CD14-positive monocyte (primary cell): ENCODE measurements at regions not wholly inside any gene's neighbourhood (a gene's known extent, or its start where the extent isn't known, plus 50 kb on each side); places are given as distances from the start of the nearest gene placed in this dataset.

Source experiments
- DNase-seq, 3 donors: peaks; one replicate each; pipeline ENCODE4 v3.0.0-alpha.2; 2011 to 2022
- H2AFZ ChIP-seq: 2 replicates; pipeline ENCODE4 v1.6.0; 2012; ENCODE audit warnings: mild to moderate bottlenecking, low read depth, low read length, inconsistent platforms; ENCODE audit not compliant: insufficient read depth, poor library complexity, severe bottlenecking
- H3K27ac ChIP-seq, 2 donors: 1 replicate in 1 of 2; 2 replicates in 1 of 2; pipeline ENCODE4 v1.5.1; 2012 to 2013; ENCODE audit warnings: low read length in 2 of 2, control low read depth in 1 of 2, inconsistent platforms in 1 of 2, low read depth in 1 of 2, mild to moderate bottlenecking in 1 of 2
- H3K27me3 ChIP-seq, 2 donors: one replicate each; pipeline versions ENCODE4 v1.6.0 to v1.6.1; 2011 to 2013; ENCODE audit warnings: low read length in 2 of 2; ENCODE audit not compliant: control insufficient read depth in 2 of 2, insufficient read depth in 2 of 2
- H3K36me3 ChIP-seq, 2 donors: replicated peaks in 1 of 2; 1 replicate in 1 of 2; 2 replicates in 1 of 2; pipeline versions ENCODE4 v1.5.1 to v1.6.1; 2012 to 2013; ENCODE audit warnings: low read length in 2 of 2, control low read depth in 1 of 2, inconsistent platforms in 1 of 2, mild to moderate bottlenecking in 1 of 2; ENCODE audit not compliant: insufficient read depth in 2 of 2, control insufficient read depth in 1 of 2
- H3K4me1 ChIP-seq, 2 donors: 1 replicate in 1 of 2; 2 replicates in 1 of 2; pipeline versions ENCODE4 v1.5.1 to v1.6.1; 2012 to 2013; ENCODE audit warnings: low read length in 2 of 2, control low read depth in 1 of 2, inconsistent platforms in 1 of 2, mild to moderate bottlenecking in 1 of 2, moderate library complexity in 1 of 2; ENCODE audit not compliant: insufficient read depth in 2 of 2, control insufficient read depth in 1 of 2
- H3K4me2 ChIP-seq: replicated peaks from 2 replicates; pipeline ENCODE3; 2012; ENCODE audit warnings: low read length, moderate library complexity, mild to moderate bottlenecking; ENCODE audit not compliant: poor library complexity, severe bottlenecking; ENCODE audit errors: extremely low read depth
- H3K4me3 ChIP-seq, 3 experiments: fragments of 200-600 bp in 1 of 3; sonication (generic) in 1 of 3; replicated peaks in 1 of 3; 1 replicate in 2 of 3; 2 replicates in 1 of 3; pipeline ENCODE4 v1.5.1; 2011 to 2013; ENCODE audit warnings: low read length in 3 of 3, mild to moderate bottlenecking in 3 of 3, control low read depth in 2 of 3, low read depth in 2 of 3, inconsistent platforms in 1 of 3, moderate library complexity in 1 of 3
- H3K79me2 ChIP-seq: 2 replicates; pipeline ENCODE4 v1.6.0; 2012; ENCODE audit warnings: mild to moderate bottlenecking, control low read depth, inconsistent platforms, low read length, moderate library complexity; ENCODE audit not compliant: insufficient read depth
- H3K9ac ChIP-seq: 2 replicates; pipeline ENCODE4 v1.6.0; 2017; ENCODE audit warnings: low read length, mild to moderate bottlenecking; ENCODE audit not compliant: insufficient read depth, poor library complexity, severe bottlenecking
- H3K9me3 ChIP-seq, 2 donors: replicated peaks in 1 of 2; 1 replicate in 1 of 2; 2 replicates in 1 of 2; pipeline versions ENCODE4 v1.5.1 to v1.6.1; 2012 to 2013; ENCODE audit warnings: low read length in 2 of 2, control low read depth in 1 of 2; ENCODE audit not compliant: control insufficient read depth in 1 of 2, insufficient read depth in 1 of 2
- H4K20me1 ChIP-seq: 2 replicates; pipeline ENCODE4 v1.6.0; 2012; ENCODE audit warnings: mild to moderate bottlenecking, low read length, control low read depth, moderate library complexity; ENCODE audit not compliant: insufficient read depth
- H3K27ac Mint-ChIP-seq, 7 donors: one replicate each; pipeline ENCODE4 v1.8.0; 2020; ENCODE audit warnings: mild to moderate bottlenecking in 7 of 7, mixed read lengths in 7 of 7, moderate library complexity in 6 of 7, inconsistent platforms in 2 of 7
- H3K27me3 Mint-ChIP-seq, 3 donors: one replicate each; pipeline ENCODE4 v1.8.0; 2021 to 2022; ENCODE audit warnings: low read depth in 3 of 3, mild to moderate bottlenecking in 3 of 3, mixed read lengths in 3 of 3, moderate library complexity in 3 of 3, inconsistent platforms in 1 of 3
- H3K36me3 Mint-ChIP-seq, 2 donors: one replicate each; pipeline ENCODE4 v1.8.0; 2020; ENCODE audit warnings: mixed read lengths in 2 of 2, inconsistent platforms in 1 of 2, mild to moderate bottlenecking in 1 of 2
- H3K4me1 Mint-ChIP-seq: one replicate; pipeline ENCODE4 v1.8.0; 2020; ENCODE audit warnings: mild to moderate bottlenecking, mixed read lengths
- H3K4me3 Mint-ChIP-seq, 2 donors: one replicate each; pipeline ENCODE4 v1.8.0; 2020; ENCODE audit warnings: mild to moderate bottlenecking in 2 of 2, mixed read lengths in 2 of 2, moderate library complexity in 1 of 2
- H3K9me3 Mint-ChIP-seq, 7 donors: one replicate each; pipeline ENCODE4 v1.8.0; 2020 to 2022; ENCODE audit warnings: mixed read lengths in 7 of 7, mild to moderate bottlenecking in 6 of 7, moderate library complexity in 6 of 7, inconsistent platforms in 2 of 7
- WGBS: methylation state at CpG from one replicate; pipeline ENCODE4 v1.1.5; 2013; ENCODE audit warnings: missing lambda C conversion rate; ENCODE audit not compliant: insufficient coverage; 5-methylcytosine and 5-hydroxymethylcytosine counted together
- intact Hi-C, 2 donors: fragments of 100-400 bp; cut with micrococcal nuclease; formaldehyde crosslinking; loops; one replicate each; pipeline versions ENCODE4 v1.15.0 to v1.15.1; 2023
- TF ChIP-seq, protein P1 (sequence below): fragments of 200-600 bp; IDR thresholded peaks from one replicate; pipeline ENCODE4 v1.8.0; 2022; ENCODE audit warnings: antibody characterized with exemption, mild to moderate bottlenecking

DNA sequence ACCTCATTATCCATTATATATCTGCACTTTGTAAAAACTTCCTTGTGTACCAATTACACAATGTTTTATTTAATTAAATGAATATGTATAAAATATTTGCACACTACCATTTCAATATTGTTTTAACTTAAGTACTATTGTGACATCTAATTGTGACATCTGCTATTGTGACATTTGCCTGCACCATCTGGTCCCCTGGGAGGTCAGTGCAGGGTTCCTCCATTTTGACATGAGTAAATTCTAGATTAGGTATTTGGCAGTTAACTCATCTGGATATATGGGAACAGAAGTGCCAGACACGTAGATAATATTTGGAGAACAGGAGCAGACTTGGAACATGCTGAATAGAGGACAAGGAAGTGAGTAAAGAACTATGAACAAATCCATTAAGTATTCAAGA is 332.1 kb downstream of the VGLL3 start:
- no peak overlapping the region for H3K9ac ChIP-seq
- H3K27ac ChIP-seq = no peak overlapping the region
- no CpG with 5 or more reads among the region's 1 CpG for WGBS
- no peak overlapping the region for H3K4me2 ChIP-seq
- no peaks in the 10 kb centered on the region for H3K27me3 ChIP-seq
- Mint-ChIP-seq H3K27me3 (no peaks in the 10 kb centered on the region), H3K9me3 (peaks cover 0 to 5% (median 0%) of the 10 kb centered on the region in 7 donors), H3K36me3 (no peaks in the 10 kb centered on the region), H3K4me1 (no peaks in the 10 kb centered on the region), H3K4me3 (no peak overlapping the region), H3K27ac (no peak overlapping the region)
- H3K36me3 ChIP-seq = no peaks in the 10 kb centered on the region
- H3K9me3 ChIP-seq = no peaks in the 10 kb centered on the region
- H2AFZ ChIP-seq = no peak overlapping the region
- no peaks in the 10 kb centered on the region for H3K4me1 ChIP-seq
- H3K79me2 ChIP-seq = no peaks in the 10 kb centered on the region
- no peak for DNase-seq
- H4K20me1 ChIP-seq = no peaks in the 10 kb centered on the region
- intact Hi-C loops = no loop called here
- TF ChIP-seq, protein P1, sequence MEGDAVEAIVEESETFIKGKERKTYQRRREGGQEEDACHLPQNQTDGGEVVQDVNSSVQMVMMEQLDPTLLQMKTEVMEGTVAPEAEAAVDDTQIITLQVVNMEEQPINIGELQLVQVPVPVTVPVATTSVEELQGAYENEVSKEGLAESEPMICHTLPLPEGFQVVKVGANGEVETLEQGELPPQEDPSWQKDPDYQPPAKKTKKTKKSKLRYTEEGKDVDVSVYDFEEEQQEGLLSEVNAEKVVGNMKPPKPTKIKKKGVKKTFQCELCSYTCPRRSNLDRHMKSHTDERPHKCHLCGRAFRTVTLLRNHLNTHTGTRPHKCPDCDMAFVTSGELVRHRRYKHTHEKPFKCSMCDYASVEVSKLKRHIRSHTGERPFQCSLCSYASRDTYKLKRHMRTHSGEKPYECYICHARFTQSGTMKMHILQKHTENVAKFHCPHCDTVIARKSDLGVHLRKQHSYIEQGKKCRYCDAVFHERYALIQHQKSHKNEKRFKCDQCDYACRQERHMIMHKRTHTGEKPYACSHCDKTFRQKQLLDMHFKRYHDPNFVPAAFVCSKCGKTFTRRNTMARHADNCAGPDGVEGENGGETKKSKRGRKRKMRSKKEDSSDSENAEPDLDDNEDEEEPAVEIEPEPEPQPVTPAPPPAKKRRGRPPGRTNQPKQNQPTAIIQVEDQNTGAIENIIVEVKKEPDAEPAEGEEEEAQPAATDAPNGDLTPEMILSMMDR = no peak
- H3K4me3 ChIP-seq = no peak overlapping the region

DNA sequence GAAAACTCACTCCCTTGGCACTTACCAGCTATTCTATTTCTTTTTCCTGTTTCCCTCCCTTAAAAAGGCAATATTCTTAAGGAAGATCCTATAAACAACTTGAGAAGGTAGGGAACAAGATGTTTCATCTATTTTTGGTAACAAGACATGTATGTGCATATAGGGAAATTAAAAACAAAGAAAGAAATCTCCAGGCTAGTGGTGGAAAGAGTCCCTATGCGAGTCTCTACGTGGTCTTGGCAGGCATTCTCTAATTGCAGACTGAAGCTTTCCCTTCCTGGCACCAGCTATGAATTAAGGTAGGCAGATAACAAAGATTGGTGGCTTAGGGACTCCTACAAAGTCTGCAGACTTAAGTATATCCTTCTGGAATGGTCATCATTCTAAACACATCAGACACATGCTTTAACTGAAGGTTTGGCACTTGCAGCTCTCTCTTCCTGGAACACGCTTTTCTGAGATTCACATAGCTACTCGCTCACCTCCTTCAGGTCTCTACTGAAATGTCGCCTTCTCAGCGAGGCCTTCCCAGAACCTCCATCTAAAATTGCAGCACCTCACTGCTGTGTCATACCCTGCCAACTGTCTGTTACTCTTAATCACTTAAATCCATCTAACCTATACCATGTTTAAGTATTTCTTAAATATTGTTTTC is 336.0 kb downstream of the VGLL3 start:
- Histone ChIP-seq H3K79me2 (no peaks in the 10 kb centered on the region), H3K9ac (no peak overlapping the region), H3K4me2 (no peak overlapping the region), H3K4me1 (no peaks in the 10 kb centered on the region), H2AFZ (no peak overlapping the region), H3K27ac (no peak overlapping the region), H3K9me3 (no peaks in the 10 kb centered on the region), H4K20me1 (no peaks in the 10 kb centered on the region), H3K27me3 (no peaks in the 10 kb centered on the region), H3K36me3 (no peaks in the 10 kb centered on the region), H3K4me3 (no peak overlapping the region)
- no peak for DNase-seq
- WGBS = 94% methylated on average over 4 of the region's 6 CpGs
- no peak overlapping the region for H3K4me3 Mint-ChIP-seq
- TF ChIP-seq, protein P1 = no peak
- intact Hi-C loops = no loop called here
- no peaks in the 10 kb centered on the region for H3K27me3 Mint-ChIP-seq
- H3K9me3 Mint-ChIP-seq = peaks cover 0 to 3% (median 0%) of the 10 kb centered on the region in 7 donors
- H3K27ac Mint-ChIP-seq = no peak overlapping the region
- no peaks in the 10 kb centered on the region for H3K36me3 Mint-ChIP-seq
- no peaks in the 10 kb centered on the region for H3K4me1 Mint-ChIP-seq
